ENCODE measurements at regions not wholly inside any gene's neighbourhood (a gene's known extent, or its start where the extent isn't known, plus 50 kb on each side); places are given as distances from the start of the nearest gene placed in this dataset.
A peak's percentile ranks its signal among the peaks of the same experiment; 100 is the strongest.

DNA sequence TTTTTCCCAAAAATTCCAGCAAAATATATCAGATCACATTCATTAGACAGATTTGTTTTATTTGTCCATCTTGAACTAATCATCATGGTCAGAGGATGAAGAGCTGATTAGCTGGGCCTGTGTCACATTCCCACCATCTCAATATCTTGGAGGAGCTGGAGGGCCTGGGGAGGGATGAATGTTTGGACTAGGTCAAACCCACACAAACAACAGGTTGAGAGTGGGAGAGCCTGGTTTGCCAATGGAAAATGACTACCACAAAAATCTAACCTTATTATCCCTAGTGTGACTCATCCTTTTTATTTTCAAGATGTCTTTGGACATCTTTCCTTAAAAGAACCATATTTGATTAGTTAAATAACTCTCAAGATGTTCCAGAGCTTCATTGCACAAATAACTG lies 242.4 kb downstream of the OGFRL1 start:
- DNase-seq, result no peak
- TF ChIP-seq, protein P1, sequence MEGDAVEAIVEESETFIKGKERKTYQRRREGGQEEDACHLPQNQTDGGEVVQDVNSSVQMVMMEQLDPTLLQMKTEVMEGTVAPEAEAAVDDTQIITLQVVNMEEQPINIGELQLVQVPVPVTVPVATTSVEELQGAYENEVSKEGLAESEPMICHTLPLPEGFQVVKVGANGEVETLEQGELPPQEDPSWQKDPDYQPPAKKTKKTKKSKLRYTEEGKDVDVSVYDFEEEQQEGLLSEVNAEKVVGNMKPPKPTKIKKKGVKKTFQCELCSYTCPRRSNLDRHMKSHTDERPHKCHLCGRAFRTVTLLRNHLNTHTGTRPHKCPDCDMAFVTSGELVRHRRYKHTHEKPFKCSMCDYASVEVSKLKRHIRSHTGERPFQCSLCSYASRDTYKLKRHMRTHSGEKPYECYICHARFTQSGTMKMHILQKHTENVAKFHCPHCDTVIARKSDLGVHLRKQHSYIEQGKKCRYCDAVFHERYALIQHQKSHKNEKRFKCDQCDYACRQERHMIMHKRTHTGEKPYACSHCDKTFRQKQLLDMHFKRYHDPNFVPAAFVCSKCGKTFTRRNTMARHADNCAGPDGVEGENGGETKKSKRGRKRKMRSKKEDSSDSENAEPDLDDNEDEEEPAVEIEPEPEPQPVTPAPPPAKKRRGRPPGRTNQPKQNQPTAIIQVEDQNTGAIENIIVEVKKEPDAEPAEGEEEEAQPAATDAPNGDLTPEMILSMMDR (IDR thresholded peaks at IDR 0.05), result no peak
- TF ChIP-seq POLR2A (IDR thresholded peaks at IDR 0.05), result no peak
- H3K27ac ChIP-seq, result no peak overlapping the region
- no peaks in the 10 kb centered on the region for H3K4me1 ChIP-seq
- no peaks in the 10 kb centered on the region for H3K9me3 ChIP-seq
- no peak overlapping the region for H3K4me3 ChIP-seq (replicated peaks in 1 of 3)
- no peaks in the 10 kb centered on the region for H3K36me3 ChIP-seq
- intact Hi-C loops (cut with DNase I), result no loop called here
- H3K27me3 ChIP-seq, result no peaks in the 10 kb centered on the region

DNA sequence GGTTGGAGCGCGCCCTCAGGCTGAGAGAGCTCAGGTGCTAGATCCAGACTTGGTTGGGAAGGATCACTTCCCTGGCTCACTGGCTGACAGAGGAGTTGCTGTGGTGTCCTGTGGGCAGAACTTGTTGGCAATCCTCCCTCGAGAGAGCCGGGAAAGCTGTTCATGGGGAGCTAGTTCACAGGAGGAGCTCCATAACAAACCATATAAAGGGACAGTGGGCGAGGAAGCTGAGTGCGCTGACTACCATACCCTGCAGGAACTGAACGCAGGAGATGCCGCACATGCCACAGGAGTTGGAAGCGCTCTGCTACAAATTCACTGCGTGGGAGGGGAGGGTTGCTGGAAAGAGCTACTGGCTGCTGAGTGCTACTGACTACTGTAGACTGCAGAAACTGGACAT lies 243.2 kb downstream of the OGFRL1 start:
- no peaks in the 10 kb centered on the region for H3K4me1 ChIP-seq
- no peak overlapping the region for H3K27ac ChIP-seq
- DNase-seq, result no peak
- H3K36me3 ChIP-seq, result no peaks in the 10 kb centered on the region
- no peak overlapping the region for H3K4me3 ChIP-seq (replicated peaks in 1 of 3)
- TF ChIP-seq, protein P1 (IDR thresholded peaks at IDR 0.05), result no peak
- no peak for TF ChIP-seq POLR2A (IDR thresholded peaks at IDR 0.05)
- WGBS, 2 donors, result 87 to 90% methylated on average over 10 of the region's 10 CpGs
- H3K9me3 ChIP-seq, result no peaks in the 10 kb centered on the region
- intact Hi-C loops (cut with DNase I), result no loop called here
- no peaks in the 10 kb centered on the region for H3K27me3 ChIP-seq

DNA sequence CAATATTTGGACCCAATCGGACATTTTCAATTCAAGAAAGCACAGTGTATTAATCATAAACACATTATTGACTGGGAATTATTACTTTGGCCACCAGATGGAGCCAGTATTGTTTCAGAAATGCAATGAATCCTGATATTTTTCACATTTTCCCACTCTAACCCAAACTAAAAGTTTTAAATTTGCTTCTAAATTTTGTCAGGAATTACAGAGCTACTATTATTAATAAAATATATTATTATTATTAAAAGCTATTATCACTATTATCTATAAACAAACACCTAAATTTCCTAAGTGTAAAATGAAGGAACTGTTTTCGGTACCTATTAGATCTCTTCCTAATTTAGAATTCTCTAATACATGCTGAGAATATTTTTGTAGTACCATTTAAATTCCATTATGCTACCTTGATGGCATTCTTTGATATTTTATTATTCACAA lies 245.3 kb downstream of the OGFRL1 start:
- no peak overlapping the region for H3K4me3 ChIP-seq (replicated peaks in 1 of 3)
- intact Hi-C loops (cut with DNase I), result no loop called here
- WGBS, 2 donors, result 68 to 73% methylated on average over 2 of the region's 2 CpGs
- no peaks in the 10 kb centered on the region for H3K9me3 ChIP-seq
- H3K27me3 ChIP-seq, result no peaks in the 10 kb centered on the region
- no peak for DNase-seq
- TF ChIP-seq, protein P1 (IDR thresholded peaks at IDR 0.05), result peak in 5 of 6 experiments; percentile 32 to 68 (median 48)
- no peak for TF ChIP-seq POLR2A (IDR thresholded peaks at IDR 0.05)
- H3K27ac ChIP-seq, result no peak overlapping the region
- H3K36me3 ChIP-seq, result no peaks in the 10 kb centered on the region
- H3K4me1 ChIP-seq, result no peaks in the 10 kb centered on the region

DNA sequence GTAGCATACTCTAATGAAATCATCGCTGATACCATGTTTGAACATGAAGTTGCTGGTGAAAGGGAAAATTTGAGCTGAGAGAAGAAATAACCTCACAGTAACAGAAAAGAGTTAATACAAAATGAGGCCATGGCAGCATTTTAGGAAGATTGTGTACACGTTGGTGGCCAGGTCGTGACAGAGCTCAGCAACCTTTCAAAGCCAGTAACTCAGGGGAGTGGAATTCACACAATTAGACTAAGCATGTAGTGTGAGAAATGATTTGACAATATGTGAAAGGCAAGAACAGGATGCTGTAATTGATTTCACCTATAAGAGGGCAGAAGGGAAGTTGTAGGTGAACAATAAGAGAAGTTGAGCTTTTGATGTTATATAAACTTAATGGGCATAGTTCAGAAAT lies 246.3 kb downstream of the OGFRL1 start:
- intact Hi-C loops (cut with DNase I), result no loop called here
- Histone ChIP-seq H3K4me1 (no peaks in the 10 kb centered on the region), H3K27me3 (no peaks in the 10 kb centered on the region), H3K36me3 (no peaks in the 10 kb centered on the region), H3K4me3 (replicated peaks in 1 of 3) (no peak overlapping the region), H3K9me3 (no peaks in the 10 kb centered on the region), H3K27ac (no peak overlapping the region)
- DNase-seq, result no peak
- TF ChIP-seq POLR2A (IDR thresholded peaks at IDR 0.05), result no peak
- TF ChIP-seq, protein P1 (IDR thresholded peaks at IDR 0.05), result no peak
- WGBS, 2 donors, result 62 to 66% methylated on average over 3 of the region's 3 CpGs

DNA sequence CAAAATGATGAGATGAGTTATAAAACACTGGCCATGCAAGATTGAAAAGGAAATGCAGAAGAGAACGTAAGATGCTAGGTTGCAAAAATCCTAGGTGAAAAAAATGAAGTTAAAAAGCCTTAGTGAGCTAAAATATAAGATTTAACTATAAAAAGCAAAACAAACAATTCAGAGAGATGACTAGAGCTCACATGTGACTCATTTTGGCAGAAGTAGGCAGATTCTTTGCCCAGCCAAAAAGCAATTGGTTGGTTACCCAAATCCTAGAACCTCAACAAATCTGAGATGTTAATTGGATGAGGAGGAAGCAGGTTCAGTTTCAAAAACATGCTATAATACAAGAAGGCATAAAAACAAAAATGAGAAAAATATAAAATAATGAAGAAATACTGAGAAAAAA lies 249.1 kb downstream of the OGFRL1 start:
- H3K4me1 ChIP-seq, result no peaks in the 10 kb centered on the region
- 79 to 85% methylated on average over 1 of the region's 1 CpG for WGBS, 2 donors
- H3K27ac ChIP-seq, result no peak overlapping the region
- no peak for DNase-seq
- intact Hi-C loops (cut with DNase I), result no loop called here
- no peak overlapping the region for H3K4me3 ChIP-seq (replicated peaks in 1 of 3)
- no peaks in the 10 kb centered on the region for H3K27me3 ChIP-seq
- H3K9me3 ChIP-seq, result no peaks in the 10 kb centered on the region
- TF ChIP-seq, protein P1 (IDR thresholded peaks at IDR 0.05), result no peak
- TF ChIP-seq POLR2A (IDR thresholded peaks at IDR 0.05), result no peak
- no peaks in the 10 kb centered on the region for H3K36me3 ChIP-seq

Data from thyroid gland (tissue), 4 donors.